Esophagus muscularis mucosa (tissue), 3 donors: ENCODE measurements at regions not wholly inside any gene's neighbourhood (a gene's known extent, or its start where the extent isn't known, plus 50 kb on each side); places are given as distances from the start of the nearest gene placed in this dataset.

Source experiments
- EP300 ChIP-seq: sonication (generic); formaldehyde crosslinking; IDR thresholded peaks from one replicate; pipeline ENCODE4 v1.6.1; 2017; ENCODE audit warnings: antibody characterized with exemption
- TF ChIP-seq, protein P1 (sequence below), 3 experiments: fragments of 200-600 bp in 2 of 3; fragments of 450-650 bp in 1 of 3; sonication (generic) in 2 of 3; IDR thresholded peaks; one replicate each; pipeline ENCODE4 v1.5.1; 2017 to 2019; ENCODE audit warnings: antibody characterized with exemption in 3 of 3, mild to moderate bottlenecking in 2 of 3, moderate library complexity in 1 of 3

DNA sequence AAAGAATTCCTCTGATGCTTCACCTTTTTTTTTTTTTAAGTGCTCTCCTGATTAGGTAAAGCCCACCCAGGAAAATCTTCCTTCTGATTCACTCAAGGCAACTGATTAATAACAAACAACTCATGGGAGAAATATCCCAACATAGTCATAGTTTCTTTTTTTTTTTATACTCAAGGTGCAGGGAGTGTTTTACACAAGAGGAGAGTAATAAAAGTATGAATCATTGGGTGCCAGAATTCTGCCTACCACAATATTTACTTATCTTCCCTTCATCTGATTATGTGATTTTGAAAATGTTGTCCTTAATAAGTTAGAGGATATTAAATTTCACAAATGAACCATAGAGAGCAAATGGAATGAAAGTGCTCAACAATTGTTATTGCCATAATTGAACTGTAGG is 329.9 kb downstream of the TECRL start:
- no peak for TF ChIP-seq EP300
- TF ChIP-seq, protein P1, sequence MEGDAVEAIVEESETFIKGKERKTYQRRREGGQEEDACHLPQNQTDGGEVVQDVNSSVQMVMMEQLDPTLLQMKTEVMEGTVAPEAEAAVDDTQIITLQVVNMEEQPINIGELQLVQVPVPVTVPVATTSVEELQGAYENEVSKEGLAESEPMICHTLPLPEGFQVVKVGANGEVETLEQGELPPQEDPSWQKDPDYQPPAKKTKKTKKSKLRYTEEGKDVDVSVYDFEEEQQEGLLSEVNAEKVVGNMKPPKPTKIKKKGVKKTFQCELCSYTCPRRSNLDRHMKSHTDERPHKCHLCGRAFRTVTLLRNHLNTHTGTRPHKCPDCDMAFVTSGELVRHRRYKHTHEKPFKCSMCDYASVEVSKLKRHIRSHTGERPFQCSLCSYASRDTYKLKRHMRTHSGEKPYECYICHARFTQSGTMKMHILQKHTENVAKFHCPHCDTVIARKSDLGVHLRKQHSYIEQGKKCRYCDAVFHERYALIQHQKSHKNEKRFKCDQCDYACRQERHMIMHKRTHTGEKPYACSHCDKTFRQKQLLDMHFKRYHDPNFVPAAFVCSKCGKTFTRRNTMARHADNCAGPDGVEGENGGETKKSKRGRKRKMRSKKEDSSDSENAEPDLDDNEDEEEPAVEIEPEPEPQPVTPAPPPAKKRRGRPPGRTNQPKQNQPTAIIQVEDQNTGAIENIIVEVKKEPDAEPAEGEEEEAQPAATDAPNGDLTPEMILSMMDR (IDR thresholded peaks at IDR 0.05) = no peak
